Karpas-422 (cell line): ENCODE measurements at regions not wholly inside any gene's neighbourhood (a gene's known extent, or its start where the extent isn't known, plus 50 kb on each side); places are given as distances from the start of the nearest gene placed in this dataset.

Experiments
- DNase-seq: peaks from one replicate; pipeline ENCODE4 v3.0.0-alpha.2; 2015
- H2AFZ ChIP-seq: fragments of 200-600 bp; sonication (generic); 2 replicates; pipeline ENCODE4 v1.6.1; 2014; ENCODE audit warnings: antibody characterized with exemption, low read length, mixed read lengths
- H3K27ac ChIP-seq: fragments of 200-600 bp; sonication (generic); 2 replicates; pipeline ENCODE4 v1.5.1; 2014; ENCODE audit warnings: mild to moderate bottlenecking, low read length, moderate library complexity
- H3K27me3 ChIP-seq: fragments of 200-600 bp; sonication (generic); 2 replicates; pipeline ENCODE4 v1.6.1; 2014; ENCODE audit warnings: low read length, mixed read lengths
- H3K36me3 ChIP-seq: fragments of 200-600 bp; sonication (generic); 2 replicates; pipeline ENCODE4 v1.6.1; 2014; ENCODE audit warnings: low read length, mixed read lengths; ENCODE audit not compliant: insufficient read depth
- H3K4me1 ChIP-seq: fragments of 200-600 bp; sonication (generic); 2 replicates; pipeline ENCODE4 v1.6.1; 2014; ENCODE audit warnings: mild to moderate bottlenecking, low read length, mixed read lengths
- H3K4me2 ChIP-seq: fragments of 200-600 bp; sonication (generic); 2 replicates; pipeline ENCODE4 v1.6.1; 2014; ENCODE audit warnings: low read length, low read depth, mild to moderate bottlenecking; ENCODE audit not compliant: poor library complexity, severe bottlenecking
- H3K4me3 ChIP-seq: fragments of 200-600 bp; sonication (generic); 2 replicates; pipeline ENCODE4 v1.5.1; 2014; ENCODE audit warnings: mild to moderate bottlenecking, antibody characterized with exemption, low read length, mixed read lengths
- H3K79me2 ChIP-seq: fragments of 200-600 bp; sonication (generic); 2 replicates; pipeline ENCODE4 v1.6.1; 2014; ENCODE audit warnings: mild to moderate bottlenecking, low read length, mixed read lengths
- H3K9ac ChIP-seq: fragments of 200-600 bp; sonication (generic); 2 replicates; pipeline ENCODE4 v1.6.0; 2014; ENCODE audit warnings: low read length
- H3K9me2 ChIP-seq: fragments of 200-600 bp; sonication (generic), shearing (Covaris generic); replicated peaks from 2 replicates; pipeline ENCODE4 v1.6.0; 2014; ENCODE audit warnings: mild to moderate bottlenecking, low read length, moderate library complexity; ENCODE audit not compliant: insufficient read depth
- H3K9me3 ChIP-seq: fragments of 300-700, 200-600 bp; sonication (generic); 2 replicates; pipeline ENCODE4 v1.6.1; 2014; ENCODE audit warnings: low read length, mixed read lengths
- H4K20me1 ChIP-seq: fragments of 200-600 bp; sonication (generic); 2 replicates; pipeline ENCODE4 v1.6.1; 2014; ENCODE audit warnings: mild to moderate bottlenecking, antibody characterized with exemption, low read length, low read depth; ENCODE audit not compliant: insufficient read depth

GRCh38 chr13:67421475-67421874 is 191.3 kb upstream of the PCDH9 start:
- Histone ChIP-seq H3K27ac (no peak overlapping the region), H3K79me2 (no peaks in the 10 kb centered on the region), H3K4me3 (no peak overlapping the region), H3K9me3 (no peaks in the 10 kb centered on the region), H3K4me1 (no peaks in the 10 kb centered on the region), H3K27me3 (no peaks in the 10 kb centered on the region), H2AFZ (no peak overlapping the region; the same call in 1 of the 2 replicates), H3K9me2 (no peaks in the 10 kb centered on the region), H3K36me3 (no peaks in the 10 kb centered on the region), H3K4me2 (no peak overlapping the region), H3K9ac (no peak overlapping the region), H4K20me1 (no peaks in the 10 kb centered on the region)
- no peak for DNase-seq

- Histone ChIP-seq H3K9me2 (no peaks in the 10 kb centered on the region), H2AFZ (peak overlapping the region; percentile 36; the same call in 1 of the 2 replicates), H3K36me3 (no peaks in the 10 kb centered on the region), H3K9ac (no peak overlapping the region), H4K20me1 (no peaks in the 10 kb centered on the region), H3K27me3 (no peaks in the 10 kb centered on the region), H3K79me2 (no peaks in the 10 kb centered on the region), H3K4me2 (no peak overlapping the region), H3K27ac (no peak overlapping the region), H3K4me3 (no peak overlapping the region), H3K4me1 (no peaks in the 10 kb centered on the region), H3K9me3 (no peaks in the 10 kb centered on the region)
- peak; percentile 78 for DNase-seq
Observed at GRCh38 chr13:67416047-67416925, 186.2 kb upstream of the PCDH9 start.

GRCh38 chr13:67410645-67411044 is 180.5 kb upstream of the PCDH9 start:
- Histone ChIP-seq H3K4me2 (no peak overlapping the region), H4K20me1 (no peaks in the 10 kb centered on the region), H3K9ac (no peak overlapping the region), H2AFZ (no peak overlapping the region), H3K4me1 (no peaks in the 10 kb centered on the region), H3K79me2 (no peaks in the 10 kb centered on the region), H3K9me3 (no peaks in the 10 kb centered on the region), H3K27me3 (no peaks in the 10 kb centered on the region), H3K4me3 (no peak overlapping the region), H3K36me3 (no peaks in the 10 kb centered on the region), H3K9me2 (no peaks in the 10 kb centered on the region), H3K27ac (no peak overlapping the region)
- DNase-seq: no peak

GRCh38 chr13:67408798-67409197 is 178.7 kb upstream of the PCDH9 start:
- Histone ChIP-seq H3K27me3 (no peaks in the 10 kb centered on the region), H3K36me3 (no peaks in the 10 kb centered on the region), H4K20me1 (no peaks in the 10 kb centered on the region), H3K27ac (no peak overlapping the region), H3K9me2 (no peaks in the 10 kb centered on the region), H3K4me2 (no peak overlapping the region), H2AFZ (no peak overlapping the region; the same call in 1 of the 2 replicates), H3K4me3 (no peak overlapping the region), H3K9ac (no peak overlapping the region), H3K79me2 (no peaks in the 10 kb centered on the region), H3K4me1 (no peaks in the 10 kb centered on the region), H3K9me3 (no peaks in the 10 kb centered on the region)
- no peak for DNase-seq

GRCh38 chr13:67402546-67402945 is 172.4 kb upstream of the PCDH9 start:
- Histone ChIP-seq H3K9me2 (no peaks in the 10 kb centered on the region), H3K9me3 (no peaks in the 10 kb centered on the region), H3K9ac (no peak overlapping the region), H2AFZ (no peak overlapping the region), H3K27me3 (no peaks in the 10 kb centered on the region), H3K4me1 (no peaks in the 10 kb centered on the region), H3K4me3 (no peak overlapping the region), H3K27ac (no peak overlapping the region), H3K79me2 (no peaks in the 10 kb centered on the region), H4K20me1 (no peaks in the 10 kb centered on the region), H3K4me2 (no peak overlapping the region), H3K36me3 (no peaks in the 10 kb centered on the region)
- no peak for DNase-seq

- no peak overlapping the region for H3K4me2 ChIP-seq
- H3K4me3 ChIP-seq: no peak overlapping the region
- H3K4me1 ChIP-seq: no peaks in the 10 kb centered on the region
- no peak overlapping the region for H3K9ac ChIP-seq
- no peaks in the 10 kb centered on the region for H3K9me3 ChIP-seq
- DNase-seq: no peak
- no peaks in the 10 kb centered on the region for H3K36me3 ChIP-seq
- H3K27ac ChIP-seq: no peak overlapping the region
- no peaks in the 10 kb centered on the region for H3K27me3 ChIP-seq
- H4K20me1 ChIP-seq: no peaks in the 10 kb centered on the region
- no peak overlapping the region for H2AFZ ChIP-seq
- no peaks in the 10 kb centered on the region for H3K9me2 ChIP-seq
- no peaks in the 10 kb centered on the region for H3K79me2 ChIP-seq
Observed at GRCh38 chr13:67395577-67395976, 165.4 kb upstream of the PCDH9 start.

GRCh38 chr13:67392014-67392413 is 161.9 kb upstream of the PCDH9 start:
- Histone ChIP-seq H3K4me3 (no peak overlapping the region), H2AFZ (no peak overlapping the region), H3K79me2 (no peaks in the 10 kb centered on the region), H3K9ac (no peak overlapping the region), H3K4me2 (no peak overlapping the region), H4K20me1 (no peaks in the 10 kb centered on the region), H3K9me2 (no peaks in the 10 kb centered on the region), H3K27me3 (no peaks in the 10 kb centered on the region), H3K27ac (no peak overlapping the region), H3K4me1 (no peaks in the 10 kb centered on the region), H3K9me3 (no peaks in the 10 kb centered on the region), H3K36me3 (no peaks in the 10 kb centered on the region)
- no peak for DNase-seq

GRCh38 chr13:67390462-67391086 is 160.4 kb upstream of the PCDH9 start:
- Histone ChIP-seq H3K36me3 (no peaks in the 10 kb centered on the region), H3K79me2 (no peaks in the 10 kb centered on the region), H3K4me3 (no peak overlapping the region), H2AFZ (no peak overlapping the region), H3K27me3 (no peaks in the 10 kb centered on the region), H4K20me1 (no peaks in the 10 kb centered on the region), H3K9ac (no peak overlapping the region), H3K4me2 (no peak overlapping the region), H3K9me2 (no peaks in the 10 kb centered on the region), H3K9me3 (no peaks in the 10 kb centered on the region), H3K4me1 (no peaks in the 10 kb centered on the region), H3K27ac (no peak overlapping the region)
- no peak for DNase-seq
